Calu3 (cell line): ENCODE measurements at regions not wholly inside any gene's neighbourhood (a gene's known extent, or its start where the extent isn't known, plus 50 kb on each side); places are given as distances from the start of the nearest gene placed in this dataset.

ENCODE experiments used
- BruUV-seq: library from RNA; stranded (reverse); fragments of 400-500 nt; replicated peaks from 2 replicates; lab custom pipeline; 2021; lab: Mats Ljungman, UMichigan
- CTCF ChIA-PET: fragments of 300-600 bp; sonication (Branson Sonifier 250); formaldehyde crosslinking; loops from one replicate; lab custom pipeline; 2022; ENCODE audit warnings: antibody characterized with exemption; lab: Charles Lee
- DNase-seq: peaks from one replicate; pipeline ENCODE4 v3.0.0; 2022
- H3K27ac Mint-ChIP-seq: one replicate; pipeline ENCODE4 v1.8.0; 2022; ENCODE audit warnings: mixed read lengths; ENCODE audit not compliant: unreplicated experiment
- H3K27me3 Mint-ChIP-seq: one replicate; pipeline ENCODE4 v1.8.0; 2022; ENCODE audit warnings: mixed read lengths; ENCODE audit not compliant: unreplicated experiment
- H3K36me3 Mint-ChIP-seq: one replicate; pipeline ENCODE4 v1.8.0; 2022; ENCODE audit warnings: mild to moderate bottlenecking, moderate library complexity, mixed read lengths; ENCODE audit not compliant: insufficient read depth, unreplicated experiment
- H3K4me1 Mint-ChIP-seq: one replicate; pipeline ENCODE4 v1.8.0; 2022; ENCODE audit warnings: mild to moderate bottlenecking, low read depth, mixed read lengths; ENCODE audit not compliant: unreplicated experiment
- H3K4me3 Mint-ChIP-seq: one replicate; pipeline ENCODE4 v1.8.0; 2022; ENCODE audit warnings: mild to moderate bottlenecking, low read depth, moderate library complexity, mixed read lengths; ENCODE audit not compliant: unreplicated experiment
- H3K9me3 Mint-ChIP-seq: one replicate; pipeline ENCODE4 v1.8.0; 2022; ENCODE audit warnings: low read depth, mixed read lengths; ENCODE audit not compliant: unreplicated experiment
- intact Hi-C: fragments of 100-400 bp; cut with micrococcal nuclease; formaldehyde crosslinking; loops from one replicate; pipeline ENCODE4 v1.10.0; 2022; ENCODE audit not compliant: unreplicated experiment
- TF ChIP-seq, protein P1 (sequence below): fragments of 200-600 bp; IDR thresholded peaks from one replicate; pipeline ENCODE4 v1.8.0; 2022; ENCODE audit warnings: antibody characterized with exemption; ENCODE audit not compliant: unreplicated experiment

GRCh38 chr5:131019601-131020315 is 145.3 kb downstream of the HINT1 start:
- Mint-ChIP-seq H3K27me3 (no peaks in the 10 kb centered on the region), H3K27ac (no peak overlapping the region), H3K9me3 (no peaks in the 10 kb centered on the region), H3K36me3 (no peaks in the 10 kb centered on the region), H3K4me1 (peaks cover 8% of the 10 kb centered on the region), H3K4me3 (no peak overlapping the region)
- DNase-seq, result peak; percentile 21
- CTCF ChIA-PET, result no interaction called here
- TF ChIP-seq, protein P1, sequence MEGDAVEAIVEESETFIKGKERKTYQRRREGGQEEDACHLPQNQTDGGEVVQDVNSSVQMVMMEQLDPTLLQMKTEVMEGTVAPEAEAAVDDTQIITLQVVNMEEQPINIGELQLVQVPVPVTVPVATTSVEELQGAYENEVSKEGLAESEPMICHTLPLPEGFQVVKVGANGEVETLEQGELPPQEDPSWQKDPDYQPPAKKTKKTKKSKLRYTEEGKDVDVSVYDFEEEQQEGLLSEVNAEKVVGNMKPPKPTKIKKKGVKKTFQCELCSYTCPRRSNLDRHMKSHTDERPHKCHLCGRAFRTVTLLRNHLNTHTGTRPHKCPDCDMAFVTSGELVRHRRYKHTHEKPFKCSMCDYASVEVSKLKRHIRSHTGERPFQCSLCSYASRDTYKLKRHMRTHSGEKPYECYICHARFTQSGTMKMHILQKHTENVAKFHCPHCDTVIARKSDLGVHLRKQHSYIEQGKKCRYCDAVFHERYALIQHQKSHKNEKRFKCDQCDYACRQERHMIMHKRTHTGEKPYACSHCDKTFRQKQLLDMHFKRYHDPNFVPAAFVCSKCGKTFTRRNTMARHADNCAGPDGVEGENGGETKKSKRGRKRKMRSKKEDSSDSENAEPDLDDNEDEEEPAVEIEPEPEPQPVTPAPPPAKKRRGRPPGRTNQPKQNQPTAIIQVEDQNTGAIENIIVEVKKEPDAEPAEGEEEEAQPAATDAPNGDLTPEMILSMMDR, result no peak
- BruUV-seq, result no TSS peak
- intact Hi-C loops, result loop anchor here (10.0 kb wide), 1 partner anchor 145 kb away; no protein-coding TSS in a partner anchor

GRCh38 chr5:131019111-131019510 is 145.9 kb downstream of the HINT1 start:
- Mint-ChIP-seq H3K4me1 (peaks cover 8% of the 10 kb centered on the region), H3K4me3 (no peak overlapping the region), H3K36me3 (no peaks in the 10 kb centered on the region), H3K9me3 (no peaks in the 10 kb centered on the region), H3K27ac (no peak overlapping the region), H3K27me3 (no peaks in the 10 kb centered on the region)
- intact Hi-C loops, result loop anchor here (10.0 kb wide), 1 partner anchor 144 kb away; no protein-coding TSS in a partner anchor
- TF ChIP-seq, protein P1, result no peak
- no peak for DNase-seq
- no TSS peak for BruUV-seq
- CTCF ChIA-PET, result no interaction called here

DNA sequence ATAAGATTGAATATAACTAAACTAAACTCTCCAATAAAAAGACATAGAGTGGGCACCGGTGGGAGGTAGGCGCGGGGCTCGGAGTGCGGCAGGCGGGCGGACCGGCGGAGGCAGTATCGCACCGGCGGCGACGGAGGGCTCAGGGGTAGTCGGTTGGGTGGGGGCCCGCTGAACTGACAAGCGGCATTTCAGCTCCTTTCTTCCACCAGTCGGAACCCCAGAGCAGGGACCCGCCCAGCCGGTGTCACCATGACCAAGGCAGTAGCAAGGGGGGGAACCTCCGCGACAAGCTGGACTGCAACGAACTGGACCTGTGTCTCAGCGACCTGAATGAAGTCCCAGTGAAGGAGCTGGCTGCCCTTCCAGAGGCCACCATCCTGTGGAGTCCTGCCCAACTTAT is 156.7 kb downstream of the HINT1 start:
- intact Hi-C loops, result loop anchor here (5.0 kb wide), 1 partner anchor 1236 kb away; no protein-coding TSS in a partner anchor
- CTCF ChIA-PET, result interaction anchor here (0.7 kb wide), 1 partner anchor 137 kb away, joined by 3 read pairs; no protein-coding TSS in a partner anchor
- Mint-ChIP-seq H3K27me3 (peaks cover 32% of the 10 kb centered on the region), H3K4me1 (no peaks in the 10 kb centered on the region), H3K4me3 (no peak overlapping the region), H3K36me3 (no peaks in the 10 kb centered on the region), H3K27ac (no peak overlapping the region), H3K9me3 (no peaks in the 10 kb centered on the region)
- DNase-seq, result no peak
- no TSS peak for BruUV-seq
- TF ChIP-seq, protein P1, result no peak

DNA sequence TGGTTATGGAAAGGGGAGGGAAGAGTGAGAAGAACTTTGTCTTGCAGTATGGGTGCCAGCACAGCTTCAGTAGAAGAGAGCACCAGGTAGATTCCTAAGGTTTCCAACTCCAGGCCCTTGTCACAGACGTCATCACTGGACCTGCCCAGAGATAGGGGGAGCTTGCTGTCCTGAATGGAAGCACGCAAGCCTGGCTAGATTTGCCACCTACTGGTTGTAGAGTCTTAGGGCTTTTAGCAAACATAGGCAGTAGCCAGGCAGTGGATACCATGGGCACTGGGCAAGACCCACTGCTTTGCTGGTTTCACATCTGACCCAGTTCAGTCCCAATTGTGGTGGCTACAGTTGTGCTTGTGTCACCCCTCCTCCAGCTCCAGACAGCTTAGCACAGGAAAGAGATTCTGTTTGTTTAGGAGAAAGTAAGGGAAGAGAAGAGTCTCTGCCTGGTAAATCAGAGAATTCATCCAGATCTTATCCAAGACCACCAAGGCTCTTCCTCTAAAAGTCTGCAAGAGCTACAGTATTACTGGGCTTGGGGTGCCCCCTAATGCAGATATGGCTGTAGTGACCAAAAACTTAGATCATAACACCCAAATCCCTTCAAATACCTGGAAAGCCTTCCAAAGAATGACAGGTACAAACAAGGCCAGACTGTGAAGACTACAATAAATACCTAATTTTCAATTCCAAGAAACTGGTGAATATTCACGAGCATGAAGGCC is 158.9 kb downstream of the HINT1 start:
- Mint-ChIP-seq H3K4me1 (no peaks in the 10 kb centered on the region), H3K27me3 (peaks cover 32% of the 10 kb centered on the region), H3K9me3 (no peaks in the 10 kb centered on the region), H3K36me3 (no peaks in the 10 kb centered on the region), H3K27ac (no peak overlapping the region), H3K4me3 (no peak overlapping the region)
- CTCF ChIA-PET, result interaction anchor here (0.7 to 1.4 kb wide), 3 partner anchors 20 to 1235 kb away, joined by 3 read pairs; no protein-coding TSS in a partner anchor
- TF ChIP-seq, protein P1, result peak; percentile 12
- no TSS peak for BruUV-seq
- intact Hi-C loops, result loop anchor here (5.0 kb wide), 1 partner anchor 1234 kb away; no protein-coding TSS in a partner anchor
- DNase-seq, result no peak
